Fibroblast of pulmonary artery (primary cell): ENCODE measurements at regions not wholly inside any gene's neighbourhood (a gene's known extent, or its start where the extent isn't known, plus 50 kb on each side); places are given as distances from the start of the nearest gene placed in this dataset.
A peak's percentile ranks its signal among the peaks of the same experiment; 100 is the strongest.

Experiments
- DNase-seq: peaks from one replicate; pipeline ENCODE4 v3.0.0-alpha.2; 2010; ENCODE audit warnings: low read depth
- H3K4me3 ChIP-seq: replicated peaks from 2 replicates; pipeline ENCODE4 v1.5.1; 2011; ENCODE audit warnings: low read depth, mild to moderate bottlenecking, control low read depth, low read length, moderate library complexity
- TF ChIP-seq, protein P1 (sequence below): IDR thresholded peaks from 2 replicates; pipeline ENCODE4 v1.5.1; 2011; ENCODE audit warnings: mild to moderate bottlenecking, control low read depth, low read length, inconsistent platforms; ENCODE audit errors: missing control alignments

DNA sequence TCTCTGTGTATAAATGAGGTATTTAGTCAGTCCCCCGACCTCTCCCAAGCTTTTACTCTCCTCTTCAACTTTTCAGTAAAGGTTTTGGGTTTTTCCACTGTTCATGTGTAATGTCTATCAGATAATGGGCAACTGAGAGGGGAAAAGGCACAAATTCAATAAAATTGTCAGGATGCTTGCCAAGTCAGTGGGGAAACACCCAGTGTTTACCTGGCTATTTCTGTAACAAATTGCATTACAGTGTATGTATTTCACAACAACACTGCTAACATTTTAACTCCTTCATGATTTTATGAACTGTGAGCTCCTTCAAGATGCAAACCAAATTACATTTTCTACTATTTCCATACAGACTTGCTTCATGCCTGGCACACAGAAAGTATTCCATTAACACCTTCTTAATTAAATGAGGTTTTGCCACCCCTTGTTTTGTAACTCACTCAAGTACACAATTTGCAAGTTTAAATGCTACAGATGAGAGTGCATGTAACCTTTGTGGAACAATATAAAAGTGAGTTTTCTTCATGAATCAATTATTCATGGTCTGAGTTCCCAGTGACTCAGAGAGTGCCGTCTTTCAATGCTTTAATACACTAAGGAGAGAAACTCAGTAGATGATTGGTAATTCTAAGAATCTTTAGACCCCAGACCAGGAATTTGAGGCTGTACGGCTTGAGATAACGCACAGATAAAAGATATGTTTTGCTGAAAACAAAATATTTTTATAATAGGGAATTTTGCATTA, 149.8 kb upstream of the TLL1 start:
- no peak overlapping the region for H3K4me3 ChIP-seq
- TF ChIP-seq, protein P1, sequence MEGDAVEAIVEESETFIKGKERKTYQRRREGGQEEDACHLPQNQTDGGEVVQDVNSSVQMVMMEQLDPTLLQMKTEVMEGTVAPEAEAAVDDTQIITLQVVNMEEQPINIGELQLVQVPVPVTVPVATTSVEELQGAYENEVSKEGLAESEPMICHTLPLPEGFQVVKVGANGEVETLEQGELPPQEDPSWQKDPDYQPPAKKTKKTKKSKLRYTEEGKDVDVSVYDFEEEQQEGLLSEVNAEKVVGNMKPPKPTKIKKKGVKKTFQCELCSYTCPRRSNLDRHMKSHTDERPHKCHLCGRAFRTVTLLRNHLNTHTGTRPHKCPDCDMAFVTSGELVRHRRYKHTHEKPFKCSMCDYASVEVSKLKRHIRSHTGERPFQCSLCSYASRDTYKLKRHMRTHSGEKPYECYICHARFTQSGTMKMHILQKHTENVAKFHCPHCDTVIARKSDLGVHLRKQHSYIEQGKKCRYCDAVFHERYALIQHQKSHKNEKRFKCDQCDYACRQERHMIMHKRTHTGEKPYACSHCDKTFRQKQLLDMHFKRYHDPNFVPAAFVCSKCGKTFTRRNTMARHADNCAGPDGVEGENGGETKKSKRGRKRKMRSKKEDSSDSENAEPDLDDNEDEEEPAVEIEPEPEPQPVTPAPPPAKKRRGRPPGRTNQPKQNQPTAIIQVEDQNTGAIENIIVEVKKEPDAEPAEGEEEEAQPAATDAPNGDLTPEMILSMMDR, result no peak
- peak; percentile 72 for DNase-seq

DNA sequence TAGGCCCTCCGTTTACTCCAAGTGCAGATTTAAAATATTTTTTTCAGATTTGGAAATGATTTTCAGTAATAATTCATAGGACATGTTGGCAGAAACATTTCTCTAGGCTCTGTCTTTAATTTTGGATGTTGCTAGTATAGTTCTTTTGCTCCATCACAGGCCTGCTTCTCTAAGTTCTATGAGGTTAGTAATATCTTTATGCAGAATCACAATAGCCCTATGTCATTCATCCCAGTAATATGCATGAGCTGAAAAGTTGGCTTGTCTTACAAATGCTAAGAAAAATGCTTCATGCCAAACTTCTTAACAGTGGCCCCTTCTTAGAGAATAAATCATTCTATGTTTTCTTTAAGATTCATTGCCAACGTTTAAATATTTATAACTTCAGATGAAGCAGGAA, 148.3 kb upstream of the TLL1 start:
- TF ChIP-seq, protein P1, result no peak
- no peak overlapping the region for H3K4me3 ChIP-seq
- no peak for DNase-seq

DNA sequence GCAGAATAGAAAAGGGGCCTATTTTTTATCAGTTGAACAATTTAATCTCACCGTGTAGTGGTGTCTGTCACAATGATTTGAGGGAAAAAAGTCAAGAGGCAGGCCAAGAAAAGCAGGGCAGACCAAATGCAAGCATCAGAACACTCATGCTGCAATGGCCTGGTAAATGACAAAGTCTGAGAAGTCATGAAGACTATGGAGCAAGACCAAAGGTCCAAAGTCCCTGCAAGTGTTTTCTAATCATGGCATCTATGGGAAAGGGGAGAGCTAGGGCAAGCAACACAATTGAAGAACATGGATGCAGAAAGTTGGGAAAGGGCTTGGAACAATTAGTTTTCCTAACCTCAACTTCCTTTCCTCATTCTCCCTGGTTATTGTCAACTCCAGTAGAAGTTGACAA, 147.7 kb upstream of the TLL1 start:
- no peak for DNase-seq
- TF ChIP-seq, protein P1, result no peak

DNA sequence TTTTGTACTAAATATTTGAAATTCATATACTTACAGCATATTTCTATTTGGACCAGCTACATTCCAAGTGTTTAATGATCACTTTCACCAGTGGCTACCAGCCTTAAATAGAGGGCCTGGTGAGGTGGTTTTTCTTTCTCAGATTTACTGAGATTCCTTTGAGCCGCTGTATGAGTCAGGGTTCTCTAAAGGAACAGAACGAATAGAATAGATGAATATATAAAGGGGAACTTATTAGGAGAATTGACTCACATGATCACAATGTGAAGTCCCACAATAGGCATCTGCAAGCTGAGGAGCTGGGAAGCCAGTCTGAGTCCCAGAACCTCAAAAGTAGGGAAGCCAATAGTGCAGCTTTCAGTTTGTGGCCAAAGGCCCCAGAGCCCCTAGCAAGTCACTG, 146.2 kb upstream of the TLL1 start:
- no peak for DNase-seq
- TF ChIP-seq, protein P1, result no peak
- H3K4me3 ChIP-seq, result no peak overlapping the region

More for the DNA sequence above, 147.7 kb upstream of the TLL1 start:
- H3K4me3 ChIP-seq, result no peak overlapping the region

DNA sequence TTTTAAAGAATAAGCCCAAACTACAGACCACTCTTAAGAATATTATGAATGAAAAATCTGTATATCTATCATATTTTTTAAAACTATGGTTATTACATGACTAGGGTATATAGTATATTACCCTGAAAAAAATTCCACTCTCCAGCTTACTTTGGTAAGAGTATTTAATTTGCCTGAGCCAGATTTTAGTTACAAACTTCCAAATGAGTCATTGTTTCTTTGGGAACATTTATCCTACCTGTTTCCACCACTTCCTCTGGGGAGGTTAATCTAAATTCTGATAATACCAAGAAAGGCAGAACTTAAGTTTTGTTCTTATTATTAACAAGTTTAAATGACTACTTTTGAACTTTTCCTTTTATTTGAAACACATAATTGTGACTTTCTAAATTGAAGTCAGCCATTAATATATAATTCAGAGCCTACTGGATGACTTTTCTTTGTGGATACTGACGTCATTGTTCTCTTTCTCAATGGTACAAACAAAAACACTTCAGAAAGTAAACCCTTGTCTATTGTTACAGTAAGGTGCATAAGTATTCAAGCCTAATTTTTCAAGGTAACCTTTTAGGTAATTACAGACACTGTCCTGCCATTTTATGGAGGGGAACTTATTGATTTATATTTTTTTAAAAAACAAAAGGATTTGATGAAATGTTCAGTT, 135.6 kb upstream of the TLL1 start:
- DNase-seq, result no peak

DNA sequence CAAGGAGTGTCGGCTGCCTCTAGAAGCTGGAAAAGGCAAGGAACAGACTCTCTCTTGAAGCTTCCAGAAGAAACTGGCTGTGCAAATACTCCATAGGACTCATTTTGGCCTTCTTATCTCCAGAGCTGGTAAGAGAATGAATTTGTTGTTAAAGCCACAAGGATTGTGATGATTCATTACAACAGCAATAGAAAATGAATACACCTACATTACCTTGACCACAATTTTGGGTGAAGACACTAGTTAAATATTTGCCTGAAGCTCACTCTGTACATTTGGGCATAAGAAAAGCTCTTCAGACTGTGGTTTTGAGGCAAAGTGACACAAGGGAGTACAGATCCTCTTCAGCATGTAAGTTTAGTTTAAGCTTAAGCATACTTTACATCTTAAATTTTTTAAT, 134.5 kb upstream of the TLL1 start:
- no peak for DNase-seq
- H3K4me3 ChIP-seq, result no peak overlapping the region
- TF ChIP-seq, protein P1, result no peak

More for the DNA sequence above, 135.6 kb upstream of the TLL1 start:
- TF ChIP-seq, protein P1, result no peak
- no peak overlapping the region for H3K4me3 ChIP-seq
